A673 (cell line): ENCODE measurements at regions not wholly inside any gene's neighbourhood (a gene's known extent, or its start where the extent isn't known, plus 50 kb on each side); places are given as distances from the start of the nearest gene placed in this dataset.

Experiments
- EZH2 ChIP-seq: fragments of 200-600 bp; sonication (generic); IDR thresholded peaks from 2 replicates; pipeline ENCODE4 v1.6.1; 2017; ENCODE audit warnings: borderline replicate concordance, low read depth, mild to moderate bottlenecking, mixed read lengths, antibody characterized with exemption, low read length; ENCODE audit not compliant: poor library complexity, severe bottlenecking
- TF ChIP-seq, protein P1 (sequence below): fragments of 300-800, 200-600 bp; sonication (generic); conservative IDR thresholded peaks from 2 replicates; pipeline ENCODE4 v1.5.1; 2017; ENCODE audit warnings: low read depth, mild to moderate bottlenecking, antibody characterized with exemption, low read length, moderate library complexity, mixed read lengths

DNA sequence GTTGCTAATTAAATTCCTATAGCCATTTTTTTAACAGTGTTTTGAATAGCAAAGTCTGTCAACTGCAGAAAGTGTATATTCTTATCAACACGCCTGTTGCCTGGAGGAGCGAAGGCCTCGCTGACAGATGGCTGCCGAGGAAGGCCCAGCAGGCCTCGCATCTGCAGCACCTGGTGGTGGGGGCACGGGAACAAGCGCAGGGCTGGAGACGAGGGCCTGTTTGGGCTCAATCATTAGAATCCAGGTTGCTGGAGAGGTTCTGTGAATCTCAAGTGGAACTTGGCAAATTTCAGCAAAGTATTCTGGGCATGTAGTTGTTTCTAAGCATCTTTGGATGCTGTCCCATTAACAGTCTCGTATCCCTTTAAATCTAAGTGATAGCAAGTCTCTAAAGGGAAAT, 66.1 kb upstream of the FAM204A start:
- TF ChIP-seq, protein P1, sequence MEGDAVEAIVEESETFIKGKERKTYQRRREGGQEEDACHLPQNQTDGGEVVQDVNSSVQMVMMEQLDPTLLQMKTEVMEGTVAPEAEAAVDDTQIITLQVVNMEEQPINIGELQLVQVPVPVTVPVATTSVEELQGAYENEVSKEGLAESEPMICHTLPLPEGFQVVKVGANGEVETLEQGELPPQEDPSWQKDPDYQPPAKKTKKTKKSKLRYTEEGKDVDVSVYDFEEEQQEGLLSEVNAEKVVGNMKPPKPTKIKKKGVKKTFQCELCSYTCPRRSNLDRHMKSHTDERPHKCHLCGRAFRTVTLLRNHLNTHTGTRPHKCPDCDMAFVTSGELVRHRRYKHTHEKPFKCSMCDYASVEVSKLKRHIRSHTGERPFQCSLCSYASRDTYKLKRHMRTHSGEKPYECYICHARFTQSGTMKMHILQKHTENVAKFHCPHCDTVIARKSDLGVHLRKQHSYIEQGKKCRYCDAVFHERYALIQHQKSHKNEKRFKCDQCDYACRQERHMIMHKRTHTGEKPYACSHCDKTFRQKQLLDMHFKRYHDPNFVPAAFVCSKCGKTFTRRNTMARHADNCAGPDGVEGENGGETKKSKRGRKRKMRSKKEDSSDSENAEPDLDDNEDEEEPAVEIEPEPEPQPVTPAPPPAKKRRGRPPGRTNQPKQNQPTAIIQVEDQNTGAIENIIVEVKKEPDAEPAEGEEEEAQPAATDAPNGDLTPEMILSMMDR = no peak
- no peak for TF ChIP-seq EZH2
